ENCODE measurements at regions not wholly inside any gene's neighbourhood (a gene's known extent, or its start where the extent isn't known, plus 50 kb on each side); places are given as distances from the start of the nearest gene placed in this dataset.

DNA sequence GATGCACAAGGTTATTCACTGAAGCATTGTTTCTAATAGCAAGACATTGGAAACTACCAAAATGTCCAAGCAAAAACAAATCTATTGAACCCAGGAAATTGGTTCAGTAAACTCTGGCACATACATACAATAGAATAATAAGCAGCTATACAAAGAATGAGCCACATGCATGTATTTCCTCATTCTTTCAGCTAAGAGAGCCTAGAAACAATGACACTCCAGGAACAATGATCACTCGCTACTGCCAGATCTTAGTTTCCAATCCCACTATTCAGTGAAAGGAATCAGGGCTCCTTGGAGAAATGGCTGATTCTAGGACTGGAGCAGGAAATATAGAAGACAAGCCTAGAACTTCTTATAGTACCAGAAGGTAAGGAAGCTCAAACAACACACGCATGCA is 221.9 kb upstream of the AGAP1 start:
- no peak for DNase-seq (ENCODE audit: low read depth)
- H3K4me3 ChIP-seq (ENCODE audit: low read depth, low read length), result no peak overlapping the region
- TF ChIP-seq, protein P1, sequence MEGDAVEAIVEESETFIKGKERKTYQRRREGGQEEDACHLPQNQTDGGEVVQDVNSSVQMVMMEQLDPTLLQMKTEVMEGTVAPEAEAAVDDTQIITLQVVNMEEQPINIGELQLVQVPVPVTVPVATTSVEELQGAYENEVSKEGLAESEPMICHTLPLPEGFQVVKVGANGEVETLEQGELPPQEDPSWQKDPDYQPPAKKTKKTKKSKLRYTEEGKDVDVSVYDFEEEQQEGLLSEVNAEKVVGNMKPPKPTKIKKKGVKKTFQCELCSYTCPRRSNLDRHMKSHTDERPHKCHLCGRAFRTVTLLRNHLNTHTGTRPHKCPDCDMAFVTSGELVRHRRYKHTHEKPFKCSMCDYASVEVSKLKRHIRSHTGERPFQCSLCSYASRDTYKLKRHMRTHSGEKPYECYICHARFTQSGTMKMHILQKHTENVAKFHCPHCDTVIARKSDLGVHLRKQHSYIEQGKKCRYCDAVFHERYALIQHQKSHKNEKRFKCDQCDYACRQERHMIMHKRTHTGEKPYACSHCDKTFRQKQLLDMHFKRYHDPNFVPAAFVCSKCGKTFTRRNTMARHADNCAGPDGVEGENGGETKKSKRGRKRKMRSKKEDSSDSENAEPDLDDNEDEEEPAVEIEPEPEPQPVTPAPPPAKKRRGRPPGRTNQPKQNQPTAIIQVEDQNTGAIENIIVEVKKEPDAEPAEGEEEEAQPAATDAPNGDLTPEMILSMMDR (conservative IDR thresholded peaks at IDR 0.05; ENCODE audit: low read depth, low read length), result no peak

DNA sequence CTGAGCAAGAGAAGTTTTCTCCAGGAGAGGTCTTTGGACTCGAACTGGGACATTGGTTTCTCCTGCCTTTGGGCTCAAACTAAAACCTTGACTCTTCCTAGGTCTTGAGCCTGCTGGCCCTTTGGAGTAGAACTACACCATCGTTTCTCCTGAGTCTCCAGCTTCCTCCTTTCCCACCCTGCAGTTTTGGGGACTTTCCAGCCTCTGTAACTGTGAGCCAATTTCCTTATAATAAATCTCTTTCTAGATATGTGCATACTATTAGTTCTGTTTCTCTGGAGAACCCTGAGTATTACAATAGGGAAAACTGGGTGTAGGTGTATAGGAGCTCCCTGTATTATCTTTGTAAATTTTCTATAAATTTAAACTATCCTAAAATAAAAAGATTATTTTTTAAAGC is 219.8 kb upstream of the AGAP1 start:
- DNase-seq (ENCODE audit: low read depth), result no peak
- TF ChIP-seq, protein P1 (conservative IDR thresholded peaks at IDR 0.05; ENCODE audit: low read depth, low read length), result no peak

DNA sequence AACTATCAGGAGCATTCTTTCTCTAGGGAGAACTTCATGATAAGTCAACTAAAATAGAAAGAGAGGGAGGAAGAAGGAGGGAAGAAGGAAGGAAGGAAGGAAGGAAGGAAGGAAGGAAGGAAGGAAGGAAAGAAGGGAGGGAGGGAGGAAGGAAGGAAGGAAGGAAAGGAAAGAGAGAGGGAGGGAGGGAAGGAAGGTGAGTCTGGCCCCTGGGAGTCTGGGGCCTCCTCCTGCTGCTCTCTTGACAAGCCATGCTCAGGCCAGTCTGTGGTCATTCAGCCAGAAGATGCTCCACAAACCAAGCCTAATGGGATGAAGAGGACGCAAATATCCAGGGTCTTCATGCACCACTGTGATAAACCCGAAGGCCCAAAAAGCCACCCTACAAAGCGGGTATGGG is 216.4 kb upstream of the AGAP1 start:
- TF ChIP-seq, protein P1 (conservative IDR thresholded peaks at IDR 0.05; ENCODE audit: low read depth, low read length), result no peak

More for the DNA sequence above, 219.8 kb upstream of the AGAP1 start:
- H3K4me3 ChIP-seq (ENCODE audit: low read depth, low read length), result no peak overlapping the region

DNA sequence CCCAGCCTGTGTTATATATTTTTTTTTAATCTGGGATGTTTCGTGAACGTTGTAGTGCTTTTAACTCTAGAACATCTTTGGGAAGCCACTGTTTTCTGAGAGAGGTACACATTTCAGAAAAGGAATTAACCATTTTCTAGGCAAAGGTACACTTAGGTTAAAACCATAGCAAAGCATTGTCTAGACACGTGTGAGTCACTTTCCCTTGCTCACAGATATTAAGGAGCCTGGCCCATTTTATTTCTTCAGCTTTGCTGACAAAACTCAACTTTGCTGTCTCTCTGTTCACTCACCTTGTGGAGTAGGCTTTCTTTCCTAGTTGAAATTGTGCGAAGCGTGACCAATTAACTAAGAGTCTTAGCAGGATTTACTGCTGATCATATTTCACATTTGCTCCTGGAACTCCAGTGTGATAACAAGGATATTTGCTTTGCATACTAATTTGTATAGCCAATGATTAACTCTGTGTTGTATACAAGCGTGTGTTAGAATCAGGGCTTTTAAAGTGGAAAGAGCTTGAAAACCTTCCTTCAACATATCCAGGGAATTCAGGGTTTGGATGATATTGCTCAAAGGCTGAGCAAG is 215.0 kb upstream of the AGAP1 start:
- TF ChIP-seq, protein P1 (conservative IDR thresholded peaks at IDR 0.05; ENCODE audit: low read depth, low read length), result no peak
- no peak overlapping the region for H3K4me3 ChIP-seq (ENCODE audit: low read depth, low read length)
- no peak for DNase-seq (ENCODE audit: low read depth)

More for the DNA sequence above, 216.4 kb upstream of the AGAP1 start:
- DNase-seq (ENCODE audit: low read depth), result no peak
- H3K4me3 ChIP-seq (ENCODE audit: low read depth, low read length), result no peak overlapping the region

DNA sequence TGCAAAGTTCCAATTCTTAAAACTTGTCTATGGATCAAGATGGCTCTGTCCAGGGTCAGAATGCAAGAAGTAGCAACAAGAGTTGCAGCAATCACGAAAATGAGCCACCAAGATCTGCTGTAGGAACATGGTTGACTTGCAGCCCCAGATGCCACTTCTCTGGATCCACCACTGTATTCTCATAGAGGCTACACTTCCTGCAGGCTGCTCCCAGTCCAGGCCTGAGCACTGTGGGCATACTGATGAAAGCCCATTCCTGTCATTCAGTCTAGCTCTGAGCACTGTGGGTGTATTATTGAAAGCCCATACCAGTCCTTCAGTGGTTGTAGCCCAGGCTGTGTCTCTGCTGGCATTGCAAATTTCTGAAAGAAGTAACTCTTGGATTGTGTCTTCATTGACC is 213.9 kb upstream of the AGAP1 start:
- H3K4me3 ChIP-seq (ENCODE audit: low read depth, low read length), result no peak overlapping the region
- no peak for DNase-seq (ENCODE audit: low read depth)
- TF ChIP-seq, protein P1 (conservative IDR thresholded peaks at IDR 0.05; ENCODE audit: low read depth, low read length), result no peak

DNA sequence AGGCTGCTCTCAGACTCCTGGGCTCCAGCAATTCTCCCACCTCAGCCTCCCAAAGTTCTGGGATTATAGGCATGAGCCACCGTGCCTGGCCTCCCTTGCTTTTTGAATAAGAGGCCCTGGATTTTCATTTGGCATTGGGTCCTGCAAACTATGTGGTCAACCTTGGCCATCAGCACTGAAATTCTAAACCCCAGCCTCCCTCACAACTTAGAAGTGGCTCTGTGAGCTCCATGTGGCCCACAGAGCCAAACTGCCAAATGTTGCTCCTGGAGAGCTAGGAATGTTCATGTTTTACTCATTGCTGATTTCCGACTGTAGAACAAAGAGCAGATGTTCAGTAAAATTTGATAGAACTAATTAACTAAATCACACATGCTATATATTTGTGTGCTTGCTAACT is 210.6 kb upstream of the AGAP1 start:
- no peak for DNase-seq (ENCODE audit: low read depth)
- H3K4me3 ChIP-seq (ENCODE audit: low read depth, low read length), result no peak overlapping the region
- TF ChIP-seq, protein P1 (conservative IDR thresholded peaks at IDR 0.05; ENCODE audit: low read depth, low read length), result no peak

DNA sequence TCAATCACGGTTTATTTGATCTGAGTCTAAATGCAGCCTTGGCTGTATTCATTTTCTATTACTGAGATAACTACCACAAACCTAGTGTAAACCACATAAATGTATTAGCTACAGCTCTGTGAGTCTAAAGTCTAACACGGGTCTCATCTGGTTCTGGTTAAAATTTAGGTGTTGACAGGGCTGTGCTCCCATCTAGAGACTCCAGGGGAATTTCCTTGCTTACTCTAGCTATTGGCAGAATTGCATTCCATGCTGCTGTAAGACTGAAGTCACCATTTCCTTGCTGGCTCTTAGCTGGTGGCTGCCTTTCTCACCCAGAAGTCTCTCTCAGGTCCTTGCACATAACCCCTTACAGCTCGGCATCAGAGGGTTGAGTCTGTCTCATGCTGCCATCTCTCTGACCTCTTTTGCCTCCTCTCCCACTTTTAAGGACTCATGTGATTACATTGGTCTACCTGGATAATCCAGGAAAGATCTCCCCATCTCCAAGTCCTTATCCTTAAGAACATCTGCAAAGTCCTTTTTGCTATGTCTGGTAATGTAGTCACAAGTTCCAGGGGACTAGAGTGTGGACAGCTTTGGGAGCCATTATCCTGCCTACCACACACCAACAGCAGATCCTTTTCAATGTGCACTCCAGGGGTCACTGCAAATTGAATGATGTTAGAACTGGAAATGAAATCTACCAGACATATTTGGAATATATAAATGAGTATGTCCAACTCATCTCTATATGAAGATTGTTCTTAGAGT is 207.0 kb upstream of the AGAP1 start:
- DNase-seq (ENCODE audit: low read depth), result no peak
- H3K4me3 ChIP-seq (ENCODE audit: low read depth, low read length), result no peak overlapping the region
- TF ChIP-seq, protein P1 (conservative IDR thresholded peaks at IDR 0.05; ENCODE audit: low read depth, low read length), result no peak
